ENCODE measurements at regions not wholly inside any gene's neighbourhood (a gene's known extent, or its start where the extent isn't known, plus 50 kb on each side); places are given as distances from the start of the nearest gene placed in this dataset.

DNA sequence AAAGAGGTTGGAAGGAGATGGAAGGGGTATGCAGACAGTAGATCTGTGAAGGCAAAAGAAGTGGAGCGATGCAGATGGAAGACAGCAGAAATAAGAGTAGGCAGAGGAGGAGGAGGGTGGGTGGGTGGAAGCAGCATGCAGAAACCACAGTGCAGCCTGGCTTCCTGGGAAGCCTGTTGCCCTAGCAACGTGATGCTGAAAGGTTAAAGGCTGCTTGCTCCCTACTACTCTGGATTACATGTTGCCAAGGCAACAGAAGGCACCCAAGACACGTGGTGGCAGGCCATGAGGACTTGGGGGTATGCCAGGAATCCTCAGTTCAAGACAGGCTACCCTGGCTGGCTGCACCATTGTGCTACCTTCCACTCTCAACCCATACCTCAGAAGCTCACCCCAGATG, 129.6 kb downstream of the GRIN2B start:
- TF ChIP-seq POLR2AphosphoS5 (IDR thresholded peaks at IDR 0.05): no peak
- TF ChIP-seq EP300 (IDR thresholded peaks at IDR 0.05): no peak
- no peak for TF ChIP-seq POLR2A (IDR thresholded peaks at IDR 0.05)
- TF ChIP-seq, protein P1, sequence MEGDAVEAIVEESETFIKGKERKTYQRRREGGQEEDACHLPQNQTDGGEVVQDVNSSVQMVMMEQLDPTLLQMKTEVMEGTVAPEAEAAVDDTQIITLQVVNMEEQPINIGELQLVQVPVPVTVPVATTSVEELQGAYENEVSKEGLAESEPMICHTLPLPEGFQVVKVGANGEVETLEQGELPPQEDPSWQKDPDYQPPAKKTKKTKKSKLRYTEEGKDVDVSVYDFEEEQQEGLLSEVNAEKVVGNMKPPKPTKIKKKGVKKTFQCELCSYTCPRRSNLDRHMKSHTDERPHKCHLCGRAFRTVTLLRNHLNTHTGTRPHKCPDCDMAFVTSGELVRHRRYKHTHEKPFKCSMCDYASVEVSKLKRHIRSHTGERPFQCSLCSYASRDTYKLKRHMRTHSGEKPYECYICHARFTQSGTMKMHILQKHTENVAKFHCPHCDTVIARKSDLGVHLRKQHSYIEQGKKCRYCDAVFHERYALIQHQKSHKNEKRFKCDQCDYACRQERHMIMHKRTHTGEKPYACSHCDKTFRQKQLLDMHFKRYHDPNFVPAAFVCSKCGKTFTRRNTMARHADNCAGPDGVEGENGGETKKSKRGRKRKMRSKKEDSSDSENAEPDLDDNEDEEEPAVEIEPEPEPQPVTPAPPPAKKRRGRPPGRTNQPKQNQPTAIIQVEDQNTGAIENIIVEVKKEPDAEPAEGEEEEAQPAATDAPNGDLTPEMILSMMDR (IDR thresholded peaks at IDR 0.05): no peak
- no peaks in the 10 kb centered on the region for H3K36me3 ChIP-seq
- H3K27ac ChIP-seq: no peak overlapping the region
- 0 to 21% methylated on average over 2 to 3 of the region's 3 CpGs for WGBS, 2 donors (ENCODE audit: low coverage in 1 of 2)
- no peaks in the 10 kb centered on the region for H3K27me3 ChIP-seq
- H3K4me1 ChIP-seq: no peaks in the 10 kb centered on the region
- no peak overlapping the region for H3K4me3 ChIP-seq
- H3K9me3 ChIP-seq: no peaks in the 10 kb centered on the region
- ATAC-seq: no peak

GRCh38 chr12:13849456-13849855, 131.9 kb downstream of the GRIN2B start:
- H3K27me3 ChIP-seq: no peaks in the 10 kb centered on the region
- H3K4me3 ChIP-seq: no peak overlapping the region
- ATAC-seq: no peak
- TF ChIP-seq POLR2AphosphoS5 (IDR thresholded peaks at IDR 0.05) (no peak), POLR2A (IDR thresholded peaks at IDR 0.05) (no peak), EP300 (IDR thresholded peaks at IDR 0.05) (no peak)
- TF ChIP-seq, protein P1 (IDR thresholded peaks at IDR 0.05): no peak
- no peaks in the 10 kb centered on the region for H3K9me3 ChIP-seq
- no peak overlapping the region for H3K27ac ChIP-seq
- no peaks in the 10 kb centered on the region for H3K36me3 ChIP-seq
- 59 to 60% methylated on average over 1 to 3 of the region's 3 CpGs for WGBS, 2 donors (ENCODE audit: low coverage in 1 of 2)
- no peaks in the 10 kb centered on the region for H3K4me1 ChIP-seq

GRCh38 chr12:13843841-13844240, 137.6 kb downstream of the GRIN2B start:
- H3K9me3 ChIP-seq: no peaks in the 10 kb centered on the region
- H3K4me1 ChIP-seq: no peaks in the 10 kb centered on the region
- ATAC-seq: no peak
- WGBS, 2 donors (ENCODE audit: low coverage in 1 of 2): 50 to 60% methylated on average over 1 of the region's 1 CpG
- no peaks in the 10 kb centered on the region for H3K36me3 ChIP-seq
- H3K27ac ChIP-seq: no peak overlapping the region
- no peak for TF ChIP-seq EP300 (IDR thresholded peaks at IDR 0.05)
- TF ChIP-seq, protein P1 (IDR thresholded peaks at IDR 0.05): no peak
- no peak for TF ChIP-seq POLR2A (IDR thresholded peaks at IDR 0.05)
- no peak for TF ChIP-seq POLR2AphosphoS5 (IDR thresholded peaks at IDR 0.05)
- H3K4me3 ChIP-seq: no peak overlapping the region
- H3K27me3 ChIP-seq: no peaks in the 10 kb centered on the region

GRCh38 chr12:13841358-13841757, 140.0 kb downstream of the GRIN2B start:
- Histone ChIP-seq H3K27ac (no peak overlapping the region), H3K27me3 (no peaks in the 10 kb centered on the region), H3K4me3 (no peak overlapping the region), H3K9me3 (no peaks in the 10 kb centered on the region), H3K4me1 (no peaks in the 10 kb centered on the region), H3K36me3 (no peaks in the 10 kb centered on the region)
- no peak for TF ChIP-seq POLR2AphosphoS5 (IDR thresholded peaks at IDR 0.05)
- TF ChIP-seq POLR2A (IDR thresholded peaks at IDR 0.05): no peak
- no peak for TF ChIP-seq EP300 (IDR thresholded peaks at IDR 0.05)
- TF ChIP-seq, protein P1 (IDR thresholded peaks at IDR 0.05): no peak
- no peak for ATAC-seq
- 77 to 90% methylated on average over 2 to 7 of the region's 7 CpGs for WGBS, 2 donors (ENCODE audit: low coverage in 1 of 2)

GRCh38 chr12:13839365-13840336, 141.8 kb downstream of the GRIN2B start:
- WGBS, 2 donors (ENCODE audit: low coverage in 1 of 2): 76 to 81% methylated on average over 6 to 10 of the region's 11 CpGs
- H3K9me3 ChIP-seq: no peaks in the 10 kb centered on the region
- H3K27me3 ChIP-seq: no peaks in the 10 kb centered on the region
- no peak for ATAC-seq
- H3K27ac ChIP-seq: no peak overlapping the region
- H3K4me1 ChIP-seq: no peaks in the 10 kb centered on the region
- H3K4me3 ChIP-seq: no peak overlapping the region
- no peaks in the 10 kb centered on the region for H3K36me3 ChIP-seq
- no peak for TF ChIP-seq POLR2A (IDR thresholded peaks at IDR 0.05)
- TF ChIP-seq EP300 (IDR thresholded peaks at IDR 0.05): no peak
- TF ChIP-seq, protein P1 (IDR thresholded peaks at IDR 0.05): no peak
- no peak for TF ChIP-seq POLR2AphosphoS5 (IDR thresholded peaks at IDR 0.05)
